ENCODE measurements at regions not wholly inside any gene's neighbourhood (a gene's known extent, or its start where the extent isn't known, plus 50 kb on each side); places are given as distances from the start of the nearest gene placed in this dataset.

GRCh38 chr16:66263168-66263972 lies 103.1 kb upstream of the CDH5 start:
- ATAC-seq (ENCODE audit: low read depth) (no peak; the same call in 1 of the 2 replicates), DNase-seq (no peak)
- Histone ChIP-seq H2BK20ac (ENCODE audit: low read depth, low read length) (peak overlapping the region; percentile 27), H4K91ac (ENCODE audit: insufficient read depth, low read depth, low read length) (peak overlapping the region; percentile 63), H3K27ac (ENCODE audit: insufficient read depth, low read length) (no peak overlapping the region), H3K23ac (ENCODE audit: low read depth, low read length) (no peak overlapping the region), H3K4me2 (ENCODE audit: low read depth, low read length) (no peak overlapping the region), H3K9ac (ENCODE audit: low read depth, low read length) (no peak overlapping the region), H3K4ac (ENCODE audit: low read depth, low read length) (peak overlapping the region; percentile 57), H2BK120ac (ENCODE audit: low read depth, low read length) (peak overlapping the region; percentile 61), H2AFZ (replicated peaks; ENCODE audit: low read length, poor library complexity) (no peak overlapping the region), H2AK5ac (ENCODE audit: low read depth, low read length) (peak overlapping the region; percentile 53; the same call in 1 of the 2 replicates), H3K27me3 (ENCODE audit: control insufficient read depth, insufficient read depth, low read length) (no peaks in the 10 kb centered on the region), H3K9me3 (ENCODE audit: control insufficient read depth, insufficient read depth, low read length) (no peaks in the 10 kb centered on the region), H3K79me1 (ENCODE audit: low read depth in 1 of 2, low read length in 2 of 2) (no peaks in the 10 kb centered on the region), H2BK15ac (ENCODE audit: low read depth, low read length) (peak overlapping the region; percentile 68; the same call in 1 of the 3 replicates), H3K9me1 (ENCODE audit: insufficient read depth, low read length) (peaks cover 21% of the 10 kb centered on the region), H4K20me1 (ENCODE audit: insufficient read depth, low read length) (no peaks in the 10 kb centered on the region), H2BK5ac (ENCODE audit: low read depth, low read length, poor library complexity, severe bottlenecking) (no peak overlapping the region), H4K8ac (ENCODE audit: low read depth in 2 of 2, low read length in 2 of 2) (peak overlapping the region; percentile 17 to 44; a peak in 1 of 4 replicates), H3K56ac (ENCODE audit: extremely low read depth, insufficient read depth, low read length) (no peak overlapping the region), H3K14ac (replicated peaks; ENCODE audit: low read depth, low read length) (no peak overlapping the region), H3K36me3 (ENCODE audit: control insufficient read depth, insufficient read depth, low read length) (no peaks in the 10 kb centered on the region), H3K18ac (ENCODE audit: low read depth, low read length) (no peak overlapping the region; the same call in 1 of the 2 replicates), H3K4me3 (ENCODE audit: insufficient read depth, low read depth, low read length) (no peak overlapping the region), H4K5ac (ENCODE audit: low read depth, low read length) (no peak overlapping the region; the same call in 1 of the 2 replicates), H2AK9ac (replicated peaks; ENCODE audit: low read depth, low read length, poor library complexity) (no peak overlapping the region), H3K4me1 (ENCODE audit: control insufficient read depth, insufficient read depth, low read length) (peaks cover 26% of the 10 kb centered on the region)
- POLR2A ChIA-PET (ENCODE audit: unreplicated experiment), result no interaction called here
- TF ChIP-seq MAFK (IDR thresholded peaks at IDR 0.05; ENCODE audit: low read depth, low read length) (no peak), NFE2L2 (IDR thresholded peaks at IDR 0.05; ENCODE audit: low read depth, low read length) (no peak), CTCF (conservative IDR thresholded peaks at IDR 0.05; ENCODE audit: low read depth, low read length) (no peak), RCOR1 (IDR thresholded peaks at IDR 0.05; ENCODE audit: insufficient replicate concordance, low read length) (no peak), FOS (IDR thresholded peaks at IDR 0.05; ENCODE audit: low read depth, low read length) (no peak), USF2 (IDR thresholded peaks at IDR 0.05; ENCODE audit: low read depth, low read length) (no peak), MAZ (IDR thresholded peaks at IDR 0.05; ENCODE audit: borderline replicate concordance, low read depth, low read length) (no peak), BHLHE40 (IDR thresholded peaks at IDR 0.05; ENCODE audit: low read depth, low read length) (no peak), RFX5 (IDR thresholded peaks at IDR 0.05; ENCODE audit: low read depth, low read length) (no peak), RAD21 (IDR thresholded peaks at IDR 0.05; ENCODE audit: low read length) (no peak), POLR2A (IDR thresholded peaks at IDR 0.05; ENCODE audit: low read depth, low read length) (no peak), SMC3 (IDR thresholded peaks at IDR 0.05; ENCODE audit: low read depth, low read length) (no peak), CEBPB (IDR thresholded peaks at IDR 0.05; ENCODE audit: low read depth, low read length) (no peak), CHD1 (IDR thresholded peaks at IDR 0.05; ENCODE audit: low read depth, low read length) (no peak), MXI1 (IDR thresholded peaks at IDR 0.05; ENCODE audit: borderline replicate concordance, low read depth, low read length) (no peak)
- BruUV-seq (replicated peaks), result no TSS peak
- intact Hi-C loops (cut with micrococcal nuclease) (no loop called here), dilution Hi-C loops (cut with HindIII; ENCODE audit: low sequenced_read_pairs, unreplicated experiment) (no loop called here), in situ Hi-C loops (cut with MboI; ENCODE audit: low sequenced_read_pairs) (no loop called here)
- WGBS, 2 experiments (ENCODE audit: extremely low coverage in 2 of 2, insufficient read length in 1 of 2), result 92% methylated on average over 3 of the region's 6 CpGs; no CpG with 5 or more reads in 1 of the 2 experiments
- CTCF ChIA-PET, result interaction anchor here (0.6 to 0.7 kb wide), 2 partner anchors 22 to 42 kb away, joined by 4 to 5 read pairs; no protein-coding TSS in a partner anchor
